HCT116 (cell line): ENCODE measurements at regions not wholly inside any gene's neighbourhood (a gene's known extent, or its start where the extent isn't known, plus 50 kb on each side); places are given as distances from the start of the nearest gene placed in this dataset.

ENCODE experiments used
- ATAC-seq: fragments of 200-7000 bp; cut with Tn5 transposase; 2 replicates; pipeline ENCODE4 v1.9.1; 2020; ENCODE audit warnings: mild to moderate bottlenecking, moderate library complexity
- BruUV-seq: library from RNA; stranded (reverse); fragments of 400-500 nt; replicated peaks from 2 replicates; lab custom pipeline; 2021; lab: Mats Ljungman, UMichigan
- CTCF ChIA-PET: fragments of 300-600 bp; sonication (Branson Sonifier 250); formaldehyde crosslinking; loops from one replicate; lab custom pipeline; 2021; ENCODE audit warnings: antibody characterized with exemption; lab: Charles Lee
- POLR2A ChIA-PET: fragments of 300-600, 350-600 bp; sonication (Branson Sonifier 250); formaldehyde crosslinking; loops from one replicate; lab custom pipeline; 2021; ENCODE audit warnings: antibody characterized with exemption; lab: Charles Lee
- RAD21 ChIA-PET, 2 experiments: fragments of 300-600 bp; sonication (Branson Sonifier 250); formaldehyde crosslinking; loops; one replicate each; lab custom pipeline; 2023; ENCODE audit warnings: low total read pairs in 2 of 2; ENCODE audit not compliant: uncharacterized antibody in 2 of 2, unreplicated experiment in 2 of 2, low non-redundant PET in 1 of 2; lab: Charles Lee
- DNase-seq: peaks from one replicate; pipeline ENCODE4 v3.0.0-alpha.2; 2010; ENCODE audit warnings: low read depth, low spot score
- H2AFZ ChIP-seq: fragments of 200-600 bp; shearing (Covaris generic), sonication (generic); 2 replicates; pipeline ENCODE4 v1.6.1; 2017; ENCODE audit warnings: low read depth, mixed run types, mixed read lengths, antibody characterized with exemption, low read length; ENCODE audit not compliant: poor library complexity, severe bottlenecking
- H3K27ac ChIP-seq: 2 replicates; pipeline ENCODE4 v1.5.1; 2012; ENCODE audit warnings: low read depth, low read length
- H3K27me3 ChIP-seq: fragments of 200-600 bp; sonication (generic); 2 replicates; pipeline ENCODE4 v1.6.1; 2016; ENCODE audit warnings: mixed run types, low read length, mixed read lengths; ENCODE audit not compliant: insufficient read depth
- H3K36me3 ChIP-seq, 2 experiments: fragments of 200-500 bp in 1 of 2; fragments of 200-600 bp in 1 of 2; sonication (Bioruptor generic) in 1 of 2; sonication (generic) in 1 of 2; 2 replicates each; pipeline versions ENCODE4 v1.5.1 to v1.6.1; 2014 to 2016; ENCODE audit warnings: low read length in 2 of 2, inconsistent platforms in 1 of 2, mixed read lengths in 1 of 2, mixed run types in 1 of 2; ENCODE audit not compliant: insufficient read depth in 2 of 2, control insufficient read depth in 1 of 2
- H3K4me1 ChIP-seq, 2 experiments: fragments of 200-600 bp in 1 of 2; sonication (generic) in 1 of 2; 2 replicates each; pipeline versions ENCODE4 v1.5.1 to v1.6.1; 2012 to 2017; ENCODE audit warnings: low read length in 2 of 2, inconsistent platforms in 1 of 2, mild to moderate bottlenecking in 1 of 2, mixed read lengths in 1 of 2, mixed run types in 1 of 2, moderate library complexity in 1 of 2; ENCODE audit not compliant: insufficient read depth in 2 of 2, control insufficient read depth in 1 of 2
- H3K4me2 ChIP-seq: fragments of 200-600 bp; sonication (generic); 2 replicates; pipeline ENCODE4 v1.6.1; 2017; ENCODE audit warnings: mixed run types, low read length, mixed read lengths
- H3K4me3 ChIP-seq, 2 experiments: fragments of 200-600 bp in 1 of 2; sonication (generic) in 1 of 2; replicated peaks in 1 of 2; 2 replicates each; pipeline ENCODE4 v1.5.1; 2011 to 2016; ENCODE audit warnings: low read length in 2 of 2, control low read depth in 1 of 2, low read depth in 1 of 2, mild to moderate bottlenecking in 1 of 2, mixed read lengths in 1 of 2, mixed run types in 1 of 2
- H3K79me2 ChIP-seq: fragments of 200-600 bp; sonication (generic); 2 replicates; pipeline ENCODE4 v1.6.1; 2017; ENCODE audit warnings: mild to moderate bottlenecking, mixed run types, low read length, moderate library complexity, mixed read lengths; ENCODE audit not compliant: insufficient read depth
- H3K9ac ChIP-seq: fragments of 200-600 bp; sonication (generic); 2 replicates; pipeline ENCODE4 v1.6.1; 2016; ENCODE audit warnings: low read length, mixed read lengths
- H3K9me2 ChIP-seq: fragments of 200-600 bp; sonication (generic), shearing (Covaris generic); 2 replicates; pipeline ENCODE4 v1.6.1; 2017; ENCODE audit warnings: mixed run types, mild to moderate bottlenecking, moderate library complexity; ENCODE audit not compliant: insufficient read depth
- H3K9me3 ChIP-seq, 2 experiments: fragments of 200-500 bp in 1 of 2; fragments of 200-600 bp in 1 of 2; sonication (Bioruptor generic) in 1 of 2; sonication (generic) in 1 of 2; 2 replicates each; pipeline ENCODE4 v1.6.1; 2014 to 2017; ENCODE audit warnings: low read length in 2 of 2, mixed read lengths in 2 of 2, inconsistent platforms in 1 of 2, low read depth in 1 of 2, mild to moderate bottlenecking in 1 of 2, mixed run types in 1 of 2, moderate library complexity in 1 of 2; ENCODE audit not compliant: control insufficient read depth in 1 of 2, insufficient read depth in 1 of 2
- H4K20me1 ChIP-seq: fragments of 200-600 bp; sonication (generic), shearing (Covaris generic); 2 replicates; pipeline ENCODE4 v1.6.1; 2017; ENCODE audit warnings: mixed run types, mild to moderate bottlenecking, moderate library complexity; ENCODE audit not compliant: insufficient read depth
- ATF3 ChIP-seq: IDR thresholded peaks from 2 replicates; pipeline ENCODE4 v1.6.1; 2012
- CBX3 ChIP-seq: IDR thresholded peaks from 2 replicates; pipeline ENCODE4 v1.6.1; 2012; ENCODE audit warnings: low read depth
- CEBPB ChIP-seq: IDR thresholded peaks from 2 replicates; pipeline ENCODE4 v1.6.1; 2012; ENCODE audit warnings: low read depth
- ELF1 ChIP-seq: IDR thresholded peaks from 2 replicates; pipeline ENCODE4 v1.6.1; 2012; ENCODE audit warnings: low read depth, borderline replicate concordance
- EZH2 ChIP-seq: fragments of 200-600 bp; sonication (generic); IDR thresholded peaks from 2 replicates; pipeline ENCODE4 v1.6.1; 2017; ENCODE audit warnings: antibody characterized with exemption, mixed run types
- EZH2phosphoT487 ChIP-seq: fragments of 200-600 bp; IDR thresholded peaks from 2 replicates; pipeline ENCODE4 v1.6.1; 2018; ENCODE audit warnings: antibody characterized with exemption, borderline replicate concordance
- JUND ChIP-seq: IDR thresholded peaks from 2 replicates; pipeline ENCODE4 v1.6.1; 2012
- POLR2AphosphoS5 ChIP-seq: IDR thresholded peaks from 2 replicates; pipeline ENCODE4 v1.6.1; 2011; ENCODE audit warnings: mild to moderate bottlenecking, low read depth, low read length, moderate library complexity
- SP1 ChIP-seq: IDR thresholded peaks from 2 replicates; pipeline ENCODE4 v1.6.1; 2012; ENCODE audit warnings: low read depth
- SRF ChIP-seq: IDR thresholded peaks from 2 replicates; pipeline ENCODE4 v1.6.1; 2012; ENCODE audit warnings: low read depth
- TCF7L2 ChIP-seq: IDR thresholded peaks from 2 replicates; pipeline ENCODE4 v1.7.0; 2011; ENCODE audit warnings: borderline replicate concordance, inconsistent platforms; ENCODE audit not compliant: insufficient read depth, insufficient read length; ENCODE audit errors: extremely low read depth
- YY1 ChIP-seq: IDR thresholded peaks from 2 replicates; pipeline ENCODE4 v1.6.1; 2011; ENCODE audit warnings: low read length, low read depth, moderate library complexity, mild to moderate bottlenecking; ENCODE audit not compliant: insufficient replicate concordance; ENCODE audit errors: extremely low read depth
- ZFX ChIP-seq: fragments of 450-650 bp; IDR thresholded peaks from 2 replicates; pipeline ENCODE4 v1.6.1; 2017
- intact Hi-C: fragments of 100-400 bp; cut with micrococcal nuclease; formaldehyde crosslinking; loops from 2 replicates; pipeline ENCODE4 v1.10.0; 2022
- TF ChIP-seq, protein P1 (sequence below), 3 experiments: fragments of 200-600 bp in 1 of 3; sonication (generic) in 1 of 3; IDR thresholded peaks in 2 of 3; conservative IDR thresholded peaks in 1 of 3; 2 replicates each; pipeline ENCODE4 v1.5.1; 2012 to 2017; ENCODE audit warnings: low read depth in 2 of 3, low read length in 2 of 3, antibody characterized with exemption in 1 of 3, borderline replicate concordance in 1 of 3, control low read depth in 1 of 3, mild to moderate bottlenecking in 1 of 3, mixed read lengths in 1 of 3, mixed run types in 1 of 3, moderate library complexity in 1 of 3; ENCODE audit not compliant: insufficient read depth in 1 of 3
- TF ChIP-seq, protein P2 (sequence below): IDR thresholded peaks from 2 replicates; pipeline ENCODE4 v1.6.1; 2011; ENCODE audit warnings: mild to moderate bottlenecking, low read length, moderate library complexity; ENCODE audit not compliant: insufficient replicate concordance; ENCODE audit errors: extremely low read depth

- ChIA-PET CTCF (no interaction called here), POLR2A (no interaction called here)
- Histone ChIP-seq H2AFZ (no peak overlapping the region), H4K20me1 (no peaks in the 10 kb centered on the region), H3K79me2 (no peaks in the 10 kb centered on the region), H3K27me3 (peaks cover 13% of the 10 kb centered on the region; the same call in 1 of the 2 replicates), H3K9ac (no peak overlapping the region)
- DNase-seq, result no peak
- TF ChIP-seq TCF7L2, result no peak
- TF ChIP-seq CEBPB, result no peak
- TF ChIP-seq JUND, result no peak
- TF ChIP-seq EZH2, result no peak
- TF ChIP-seq YY1, result no peak
- no peak for TF ChIP-seq CBX3
- TF ChIP-seq SP1, result no peak
- no peak for TF ChIP-seq SRF
- TF ChIP-seq POLR2AphosphoS5, result no peak
- TF ChIP-seq ZFX, result no peak
- no peak for TF ChIP-seq ELF1
- no peak for TF ChIP-seq EZH2phosphoT487
- TF ChIP-seq ATF3, result no peak
- TF ChIP-seq, protein P1, sequence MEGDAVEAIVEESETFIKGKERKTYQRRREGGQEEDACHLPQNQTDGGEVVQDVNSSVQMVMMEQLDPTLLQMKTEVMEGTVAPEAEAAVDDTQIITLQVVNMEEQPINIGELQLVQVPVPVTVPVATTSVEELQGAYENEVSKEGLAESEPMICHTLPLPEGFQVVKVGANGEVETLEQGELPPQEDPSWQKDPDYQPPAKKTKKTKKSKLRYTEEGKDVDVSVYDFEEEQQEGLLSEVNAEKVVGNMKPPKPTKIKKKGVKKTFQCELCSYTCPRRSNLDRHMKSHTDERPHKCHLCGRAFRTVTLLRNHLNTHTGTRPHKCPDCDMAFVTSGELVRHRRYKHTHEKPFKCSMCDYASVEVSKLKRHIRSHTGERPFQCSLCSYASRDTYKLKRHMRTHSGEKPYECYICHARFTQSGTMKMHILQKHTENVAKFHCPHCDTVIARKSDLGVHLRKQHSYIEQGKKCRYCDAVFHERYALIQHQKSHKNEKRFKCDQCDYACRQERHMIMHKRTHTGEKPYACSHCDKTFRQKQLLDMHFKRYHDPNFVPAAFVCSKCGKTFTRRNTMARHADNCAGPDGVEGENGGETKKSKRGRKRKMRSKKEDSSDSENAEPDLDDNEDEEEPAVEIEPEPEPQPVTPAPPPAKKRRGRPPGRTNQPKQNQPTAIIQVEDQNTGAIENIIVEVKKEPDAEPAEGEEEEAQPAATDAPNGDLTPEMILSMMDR (IDR thresholded peaks at IDR 0.05 in 2 of 3, conservative IDR thresholded peaks at IDR 0.05 in 1 of 3; ENCODE audit: borderline replicate concordance in 1 of 3, insufficient read depth in 1 of 3, low read depth in 2 of 3, low read length in 2 of 3), result no peak
- TF ChIP-seq, protein P2, sequence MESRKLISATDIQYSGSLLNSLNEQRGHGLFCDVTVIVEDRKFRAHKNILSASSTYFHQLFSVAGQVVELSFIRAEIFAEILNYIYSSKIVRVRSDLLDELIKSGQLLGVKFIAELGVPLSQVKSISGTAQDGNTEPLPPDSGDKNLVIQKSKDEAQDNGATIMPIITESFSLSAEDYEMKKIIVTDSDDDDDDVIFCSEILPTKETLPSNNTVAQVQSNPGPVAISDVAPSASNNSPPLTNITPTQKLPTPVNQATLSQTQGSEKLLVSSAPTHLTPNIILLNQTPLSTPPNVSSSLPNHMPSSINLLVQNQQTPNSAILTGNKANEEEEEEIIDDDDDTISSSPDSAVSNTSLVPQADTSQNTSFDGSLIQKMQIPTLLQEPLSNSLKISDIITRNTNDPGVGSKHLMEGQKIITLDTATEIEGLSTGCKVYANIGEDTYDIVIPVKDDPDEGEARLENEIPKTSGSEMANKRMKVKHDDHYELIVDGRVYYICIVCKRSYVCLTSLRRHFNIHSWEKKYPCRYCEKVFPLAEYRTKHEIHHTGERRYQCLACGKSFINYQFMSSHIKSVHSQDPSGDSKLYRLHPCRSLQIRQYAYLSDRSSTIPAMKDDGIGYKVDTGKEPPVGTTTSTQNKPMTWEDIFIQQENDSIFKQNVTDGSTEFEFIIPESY, result no peak
- TF ChIP-seq, all 23 proteins: peak for 0
- H3K27ac ChIP-seq, result no peak overlapping the region
- no TSS peak for BruUV-seq
- intact Hi-C loops, result no loop called here
- H3K4me1 ChIP-seq, result no peaks in the 10 kb centered on the region
- RAD21 ChIA-PET, result no interaction called here
- no peaks in the 10 kb centered on the region for H3K36me3 ChIP-seq
- no peak overlapping the region for H3K4me2 ChIP-seq
- H3K9me3 ChIP-seq, result peaks cover 0 to 5% of the 10 kb centered on the region in 2 experiments; a peak in 1 of 4 replicates
- H3K9me2 ChIP-seq, result no peaks in the 10 kb centered on the region
- no peak overlapping the region for H3K4me3 ChIP-seq
- ATAC-seq, result no peak
These were observed 436.8 kb downstream of the PREX1 start for GRCh38 chr20:48390981-48391380.
